H4 (cell line): ENCODE measurements at regions not wholly inside any gene's neighbourhood (a gene's known extent, or its start where the extent isn't known, plus 50 kb on each side); places are given as distances from the start of the nearest gene placed in this dataset.

ENCODE experiments used
- DNase-seq: peaks from one replicate; pipeline ENCODE4 v3.0.0-alpha.2; 2015; ENCODE audit warnings: low spot score

- no peak for DNase-seq
Measured at GRCh38 chr13:91076830-91077229, 270.7 kb upstream of the MIR17HG start.

- no peak for DNase-seq
Measured at GRCh38 chr13:91078093-91078679, 269.3 kb upstream of the MIR17HG start.

GRCh38 chr13:91079176-91079575 lies 268.3 kb upstream of the MIR17HG start:
- DNase-seq: no peak

GRCh38 chr13:91085127-91085526 lies 262.4 kb upstream of the MIR17HG start:
- DNase-seq: no peak

- DNase-seq: no peak
Measured at GRCh38 chr13:91086936-91087716, 260.4 kb upstream of the MIR17HG start.

- DNase-seq: no peak
Measured at GRCh38 chr13:91097269-91097668, 250.2 kb upstream of the MIR17HG start.

- DNase-seq: no peak
Measured at GRCh38 chr13:91099877-91100276, 247.6 kb upstream of the MIR17HG start.

- no peak for DNase-seq
Measured at GRCh38 chr13:91100944-91101343, 246.5 kb upstream of the MIR17HG start.

GRCh38 chr13:91101381-91101780 lies 246.1 kb upstream of the MIR17HG start:
- DNase-seq: peak; percentile 6

- no peak for DNase-seq
Measured at GRCh38 chr13:91105270-91105669, 242.2 kb upstream of the MIR17HG start.

GRCh38 chr13:91106565-91106964 lies 240.9 kb upstream of the MIR17HG start:
- no peak for DNase-seq

GRCh38 chr13:91108315-91108714 lies 239.2 kb upstream of the MIR17HG start:
- no peak for DNase-seq

GRCh38 chr13:91111476-91112200 lies 235.8 kb upstream of the MIR17HG start:
- DNase-seq: no peak

GRCh38 chr13:91112201-91112923 lies 235.1 kb upstream of the MIR17HG start:
- no peak for DNase-seq

- no peak for DNase-seq
Measured at GRCh38 chr13:91112924-91113277, 234.6 kb upstream of the MIR17HG start.

- no peak for DNase-seq
Measured at GRCh38 chr13:91115776-91116175, 231.7 kb upstream of the MIR17HG start.

- no peak for DNase-seq
Measured at GRCh38 chr13:91117351-91117750, 230.1 kb upstream of the MIR17HG start.

- DNase-seq: no peak
Measured at GRCh38 chr13:91119643-91120042, 227.8 kb upstream of the MIR17HG start.

- DNase-seq: no peak
Measured at GRCh38 chr13:91122766-91123165, 224.7 kb upstream of the MIR17HG start.

- peak; percentile 35 for DNase-seq
Measured at GRCh38 chr13:91123456-91124127, 223.9 kb upstream of the MIR17HG start.

- DNase-seq: no peak
Measured at GRCh38 chr13:91126806-91127205, 220.7 kb upstream of the MIR17HG start.

GRCh38 chr13:91127995-91128394 lies 219.5 kb upstream of the MIR17HG start:
- no peak for DNase-seq
